Right lobe of liver (tissue), 6 donors: ENCODE measurements at regions not wholly inside any gene's neighbourhood (a gene's known extent, or its start where the extent isn't known, plus 50 kb on each side); places are given as distances from the start of the nearest gene placed in this dataset.

Experiments
- ATAC-seq, 4 donors: fragments of 200-7000 bp; cut with Tn5 transposase; one replicate each; pipeline ENCODE4 v1.9.1; 2020; ENCODE audit warnings: mild to moderate bottlenecking in 4 of 4, moderate library complexity in 4 of 4
- DNase-seq, 3 donors: peaks; one replicate each; pipeline ENCODE4 v3.0.0-alpha.2; 2020
- H3K27ac ChIP-seq, 3 donors: fragments of 200-600 bp; one replicate each; pipeline ENCODE4 v1.8.0; 2022
- H3K27me3 ChIP-seq, 2 donors: fragments of 200-600 bp; one replicate each; pipeline ENCODE4 v1.8.0; 2022
- H3K36me3 ChIP-seq, 4 donors: fragments of 200-600 bp; sonication (generic) in 1 of 4; one replicate each; pipeline versions ENCODE4 v1.5.1 to v1.8.0; 2017 to 2022; ENCODE audit warnings: control low read depth in 1 of 4
- H3K4me1 ChIP-seq, 4 donors: fragments of 200-600 bp; sonication (generic) in 1 of 4; one replicate each; pipeline versions ENCODE4 v1.5.1 to v1.8.0; 2017 to 2022; ENCODE audit warnings: control low read depth in 1 of 4
- H3K4me3 ChIP-seq, 3 donors: fragments of 200-600 bp; one replicate each; pipeline ENCODE4 v1.8.0; 2022
- H3K9me3 ChIP-seq, 4 donors: fragments of 200-600 bp; sonication (generic) in 1 of 4; one replicate each; pipeline versions ENCODE4 v1.5.1 to v1.8.0; 2017 to 2022; ENCODE audit warnings: control low read depth in 1 of 4
- CTCF ChIP-seq, 4 donors: fragments of 200-600 bp in 3 of 4; fragments of 450-650 bp in 1 of 4; IDR thresholded peaks; one replicate each; pipeline versions ENCODE4 v1.5.1 to v1.8.0; 2016 to 2022; ENCODE audit warnings: antibody characterized with exemption in 4 of 4, mild to moderate bottlenecking in 2 of 4
- POLR2A ChIP-seq: fragments of 450-650 bp; IDR thresholded peaks from one replicate; pipeline ENCODE4 v1.6.1; 2017; ENCODE audit warnings: antibody characterized with exemption, mild to moderate bottlenecking
- WGBS: methylation state at CpG from one replicate; pipeline ENCODE4 v1.1.6; 2018; ENCODE audit warnings: low coverage, low lambda C conversion rate; ENCODE audit not compliant: insufficient coverage; ENCODE audit errors: missing lambda C conversion rate; 5-methylcytosine and 5-hydroxymethylcytosine counted together
- intact Hi-C, 2 donors: fragments of 100-400 bp; cut with DNase I; formaldehyde crosslinking; loops; one replicate each; pipeline versions ENCODE4 v1.11.2 to v1.14.1; 2022
- donor health status: DM: no; HTN: yes; CAD: no.
- donor health status: DM: no; HTN: no; CAD: no.
- donor health status: DM: no; HTN: no; CAD: no.
- donor health status: DM: no; HTN: yes; CAD: no.
- donor health status: DM: no; HTN: yes; CAD: no.

GRCh38 chr3:78161736-78162135 lies 1121.8 kb downstream of the ROBO2 start:
- Histone ChIP-seq H3K4me3 (no peak overlapping the region), H3K36me3 (no peaks in the 10 kb centered on the region), H3K9me3 (no peaks in the 10 kb centered on the region), H3K4me1 (no peaks in the 10 kb centered on the region), H3K27ac (no peak overlapping the region), H3K27me3 (no peaks in the 10 kb centered on the region)
- ATAC-seq (no peak), DNase-seq (no peak)
- intact Hi-C loops, result no loop called here
- TF ChIP-seq CTCF (IDR thresholded peaks at IDR 0.05) (no peak), POLR2A (no peak)
- 54% methylated on average over 4 of the region's 4 CpGs for WGBS

GRCh38 chr3:78163379-78163778 lies 1123.5 kb downstream of the ROBO2 start:
- H3K4me1 ChIP-seq, result no peaks in the 10 kb centered on the region
- no peaks in the 10 kb centered on the region for H3K27me3 ChIP-seq
- no peaks in the 10 kb centered on the region for H3K36me3 ChIP-seq
- no peaks in the 10 kb centered on the region for H3K9me3 ChIP-seq
- no peak overlapping the region for H3K27ac ChIP-seq
- DNase-seq (no peak), ATAC-seq (no peak)
- no peak overlapping the region for H3K4me3 ChIP-seq
- intact Hi-C loops, result no loop called here
- TF ChIP-seq POLR2A, result no peak
- no peak for TF ChIP-seq CTCF (IDR thresholded peaks at IDR 0.05)

- Histone ChIP-seq H3K36me3 (no peaks in the 10 kb centered on the region), H3K27me3 (no peaks in the 10 kb centered on the region), H3K4me3 (no peak overlapping the region), H3K9me3 (no peaks in the 10 kb centered on the region), H3K4me1 (no peaks in the 10 kb centered on the region), H3K27ac (no peak overlapping the region)
- intact Hi-C loops, result no loop called here
- DNase-seq (no peak), ATAC-seq (no peak)
- peak in 1 of 4 donors; percentile 13 for TF ChIP-seq CTCF (IDR thresholded peaks at IDR 0.05)
- no peak for TF ChIP-seq POLR2A
These were observed 1126.0 kb downstream of the ROBO2 start for GRCh38 chr3:78165876-78166275.

- H3K4me1 ChIP-seq, result no peaks in the 10 kb centered on the region
- 25% methylated on average over 1 of the region's 1 CpG for WGBS
- intact Hi-C loops, result no loop called here
- H3K36me3 ChIP-seq, result no peaks in the 10 kb centered on the region
- no peak for TF ChIP-seq CTCF (IDR thresholded peaks at IDR 0.05)
- TF ChIP-seq POLR2A, result no peak
- H3K27ac ChIP-seq, result no peak overlapping the region
- H3K9me3 ChIP-seq, result no peaks in the 10 kb centered on the region
- no peak for ATAC-seq
- no peaks in the 10 kb centered on the region for H3K27me3 ChIP-seq
- H3K4me3 ChIP-seq, result no peak overlapping the region
- no peak for DNase-seq
These were observed 1134.9 kb downstream of the ROBO2 start for GRCh38 chr3:78174821-78175220.

GRCh38 chr3:78176869-78177268 lies 1137.0 kb downstream of the ROBO2 start:
- 32% methylated on average over 4 of the region's 4 CpGs for WGBS
- ATAC-seq (peak in 2 of 4 donors; percentile 77 to 80), DNase-seq (no peak)
- H3K4me3 ChIP-seq, result no peak overlapping the region
- no peak overlapping the region for H3K27ac ChIP-seq
- intact Hi-C loops, result no loop called here
- H3K4me1 ChIP-seq, result no peaks in the 10 kb centered on the region
- no peak for TF ChIP-seq POLR2A
- TF ChIP-seq CTCF (IDR thresholded peaks at IDR 0.05), result no peak
- H3K9me3 ChIP-seq, result no peaks in the 10 kb centered on the region
- H3K36me3 ChIP-seq, result no peaks in the 10 kb centered on the region
- no peaks in the 10 kb centered on the region for H3K27me3 ChIP-seq
